ENCODE measurements at regions not wholly inside any gene's neighbourhood (a gene's known extent, or its start where the extent isn't known, plus 50 kb on each side); places are given as distances from the start of the nearest gene placed in this dataset.
"Not testable (repeated sequence)": the region's sequence is repeated elsewhere in the genome, so short reads cannot be mapped to it uniquely, and the experiment has no call there.

DNA sequence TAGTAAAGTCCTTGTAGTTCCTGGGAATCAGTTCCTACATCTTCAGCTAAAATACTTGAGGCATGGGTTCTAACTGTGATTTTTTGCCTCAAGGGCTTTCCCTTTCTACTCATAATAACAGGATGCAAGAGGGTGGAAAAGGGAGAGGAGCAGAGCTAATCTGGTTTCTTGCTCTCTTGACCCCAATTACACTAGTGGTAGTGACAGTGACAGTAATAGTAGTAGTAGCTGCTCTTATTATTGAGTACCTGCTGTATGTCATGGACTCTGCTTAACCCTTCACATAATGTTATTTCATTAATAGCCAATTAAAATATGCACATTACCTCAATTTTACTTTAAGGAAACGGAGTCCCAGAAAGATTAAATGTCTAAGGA is 214.8 kb upstream of the HNRNPA3 start:
- no peak for DNase-seq

DNA sequence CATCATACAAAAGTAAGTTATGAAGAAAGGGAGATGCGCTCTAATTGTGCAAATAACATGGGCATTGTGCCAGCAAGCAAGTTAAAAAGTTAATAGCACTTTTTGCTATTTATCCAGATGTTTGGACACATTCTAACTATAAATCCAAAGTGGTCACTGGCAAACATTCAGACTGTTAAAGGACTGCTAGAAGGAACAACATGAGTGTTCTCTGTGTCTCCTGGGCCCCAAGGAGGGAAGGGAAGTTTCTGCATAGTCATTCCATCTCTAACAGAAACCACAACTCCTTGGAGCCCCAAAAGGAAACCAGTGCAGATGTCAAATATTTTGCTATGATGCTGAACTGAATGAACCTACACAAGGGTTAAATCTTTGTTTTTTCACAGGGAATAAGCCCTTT is 213.3 kb upstream of the HNRNPA3 start:
- peak; percentile 68 for DNase-seq

DNA sequence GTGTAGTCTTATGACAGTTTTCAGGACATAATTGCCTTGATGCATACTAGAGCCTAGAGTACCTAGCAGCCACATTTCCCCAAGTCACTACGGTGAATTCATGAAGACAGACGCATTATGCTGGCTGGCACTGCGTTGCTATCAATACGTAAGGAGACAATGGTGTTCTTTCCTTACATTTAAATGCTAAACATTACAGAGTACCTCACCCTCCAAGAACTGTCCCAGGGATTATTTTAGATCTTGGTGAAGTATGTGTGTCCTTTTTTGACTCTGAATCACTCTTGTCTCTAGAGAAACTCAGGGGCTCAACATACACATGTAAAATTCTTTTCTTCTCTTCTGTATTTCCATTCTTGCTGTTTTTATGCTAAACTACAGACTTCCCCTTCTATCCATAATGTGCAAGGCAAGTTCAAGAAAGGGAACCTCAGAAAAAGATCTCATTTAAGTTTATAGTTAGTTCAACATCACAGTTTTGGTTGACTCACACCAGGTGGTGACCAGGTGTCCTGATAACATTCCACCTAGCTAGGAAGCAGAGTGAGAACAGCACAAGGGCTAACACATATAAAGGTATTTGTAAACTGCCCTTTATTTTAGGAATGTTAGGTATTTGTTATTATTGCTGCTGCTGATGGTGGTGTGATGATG is 212.4 kb upstream of the HNRNPA3 start:
- no peak for DNase-seq

DNA sequence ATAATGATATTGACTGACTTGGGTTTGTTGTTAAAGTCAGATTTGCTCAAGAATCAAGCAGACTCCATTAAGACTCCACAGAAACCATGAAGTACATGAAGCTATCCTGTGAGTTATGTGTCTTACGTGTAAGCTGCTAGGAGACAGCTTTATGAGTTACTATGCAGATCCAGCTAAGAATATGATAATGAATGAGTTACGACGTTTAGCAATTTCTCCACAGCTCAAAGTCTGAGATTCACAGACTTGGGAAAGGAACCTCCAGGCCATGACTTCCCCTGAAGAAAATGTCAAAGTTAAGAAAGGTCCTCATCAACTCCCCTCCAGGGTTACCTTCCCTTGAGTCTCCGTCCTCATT is 211.9 kb upstream of the HNRNPA3 start:
- DNase-seq: no peak

DNA sequence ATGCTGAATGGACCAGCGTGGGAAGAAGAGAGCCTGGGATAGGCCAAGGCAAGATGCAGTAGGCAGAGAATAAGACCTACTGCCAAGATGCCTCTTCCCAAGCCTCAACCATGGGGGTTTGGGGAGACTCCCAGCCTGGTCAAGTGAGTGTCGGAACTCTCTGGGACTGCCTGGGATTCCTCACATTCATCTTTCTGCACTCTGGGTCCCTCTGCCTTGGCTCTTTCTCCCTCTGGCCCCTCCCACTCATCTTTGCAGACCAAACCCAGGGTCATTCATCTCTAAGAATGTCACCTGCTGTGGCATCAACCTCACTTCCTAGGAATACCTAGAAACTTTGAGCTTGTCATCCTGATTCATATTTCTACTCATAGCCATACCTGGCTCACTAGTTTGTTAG is 211.3 kb upstream of the HNRNPA3 start:
- no peak for DNase-seq

DNA sequence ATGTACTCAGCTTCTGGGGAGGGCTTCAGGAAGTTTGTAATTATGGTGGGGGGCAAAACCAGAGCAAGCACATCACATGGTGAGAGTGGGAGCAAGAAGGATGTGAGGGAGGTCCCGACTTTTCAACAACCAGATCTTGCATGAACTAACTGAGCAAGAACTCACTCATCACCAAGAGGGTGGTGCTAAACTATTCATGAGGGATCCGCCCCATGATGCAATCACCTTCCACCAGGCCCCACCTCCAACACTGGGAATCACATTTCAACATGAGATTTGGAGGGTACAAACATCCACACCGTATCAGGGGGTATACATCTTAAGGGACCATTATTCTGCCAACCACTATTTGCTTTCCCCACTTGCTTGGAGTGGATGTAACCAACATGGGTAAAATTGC is 209.6 kb upstream of the HNRNPA3 start:
- DNase-seq: no peak

DNA sequence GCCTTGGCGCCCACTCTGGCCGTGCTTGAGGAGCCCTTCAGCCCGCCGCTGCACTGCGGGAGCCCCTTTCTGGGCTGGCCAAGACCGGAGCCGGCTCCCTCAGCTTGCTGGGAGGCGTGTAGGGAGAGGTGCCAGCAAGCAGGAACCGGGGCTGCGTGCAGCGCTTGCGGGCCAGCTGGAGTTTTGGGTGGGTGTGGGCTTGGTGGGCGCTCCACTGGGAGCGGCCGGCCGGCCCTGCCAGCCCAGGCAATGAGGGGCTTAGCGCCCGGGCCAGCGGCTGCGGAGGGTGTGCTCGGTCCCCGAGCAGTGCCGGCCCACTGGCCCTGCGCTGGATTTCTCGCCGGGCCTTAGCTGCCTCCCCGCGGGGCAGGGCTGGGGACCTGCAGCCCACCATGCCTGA is 204.9 kb upstream of the HNRNPA3 start:
- DNase-seq: not testable (repeated sequence)

DNA sequence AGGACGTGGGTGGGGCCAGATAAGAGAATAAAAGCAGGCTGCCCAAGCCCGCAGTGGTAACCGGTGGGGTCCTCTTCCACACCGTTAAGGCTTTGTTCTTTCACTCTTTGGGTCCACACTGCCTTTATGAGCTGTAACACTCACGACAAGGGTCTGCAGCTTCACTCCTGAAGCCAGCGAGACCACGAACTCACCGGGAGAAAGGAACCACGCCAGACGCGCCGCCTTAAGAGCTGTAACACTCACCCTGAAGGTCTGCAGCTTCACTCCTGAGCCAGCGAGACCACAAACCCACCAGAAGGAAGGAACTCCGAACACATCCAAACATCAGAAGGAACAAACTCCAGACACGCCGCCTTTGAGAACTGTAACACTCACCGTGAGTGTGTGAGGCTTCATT is 203.9 kb upstream of the HNRNPA3 start:
- not testable (repeated sequence) for DNase-seq

DNA sequence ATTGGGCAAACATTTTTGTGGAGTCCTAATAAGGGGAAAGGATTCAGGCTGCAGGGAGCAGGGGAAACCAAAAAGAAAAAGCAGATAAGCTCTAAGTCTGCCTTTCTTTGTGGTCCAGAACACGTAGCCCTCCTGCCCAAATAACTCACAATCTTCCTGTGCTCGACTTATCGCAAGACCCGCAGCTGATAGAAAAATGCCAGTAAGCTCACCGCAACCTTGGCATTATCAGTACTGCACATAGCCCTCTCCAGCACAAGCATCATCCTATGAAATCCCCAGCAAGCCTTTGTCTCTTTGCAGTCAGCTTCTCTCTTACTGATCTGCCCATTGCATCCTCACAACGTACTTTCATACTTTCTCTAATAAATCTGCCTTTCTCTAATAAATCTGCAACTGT is 202.4 kb upstream of the HNRNPA3 start:
- peak; percentile 81 for DNase-seq

DNA sequence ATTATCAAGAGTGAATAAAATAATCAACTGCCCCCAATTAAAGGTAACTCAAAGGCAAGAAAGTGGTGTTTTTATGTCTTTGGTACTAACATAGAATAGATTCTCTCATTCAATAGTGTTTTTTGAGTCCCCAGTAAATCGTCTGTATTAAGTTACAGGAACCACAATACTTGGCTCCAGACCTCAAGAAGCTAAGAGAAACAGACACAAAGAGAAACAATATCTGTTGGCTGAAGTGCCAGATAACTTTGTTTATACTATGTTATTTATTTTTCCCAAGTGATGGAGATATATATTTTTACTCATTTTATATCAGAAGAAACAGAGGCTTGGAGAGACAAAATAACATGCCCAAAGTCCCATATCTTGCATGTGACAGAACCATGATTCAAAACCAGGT is 201.7 kb upstream of the HNRNPA3 start:
- no peak for DNase-seq

DNA sequence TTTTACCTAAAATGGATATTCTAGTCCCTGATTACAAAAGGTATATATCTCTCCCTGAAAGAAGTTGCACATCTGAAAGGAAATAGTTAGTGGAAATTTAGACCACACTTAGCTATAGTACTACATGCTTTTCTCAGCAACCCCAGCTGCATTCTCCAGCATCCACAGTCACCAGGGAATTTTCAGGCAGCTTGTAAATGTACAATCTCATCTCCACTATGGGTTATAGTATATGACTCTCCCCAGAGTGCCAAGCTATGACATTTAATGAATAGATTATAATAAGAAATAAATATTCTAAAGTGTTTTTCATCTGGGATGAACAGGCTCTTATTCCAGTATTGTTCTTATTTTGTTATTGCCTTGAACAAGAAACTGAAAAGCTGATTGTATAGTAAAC is 197.6 kb upstream of the HNRNPA3 start:
- no peak for DNase-seq

DNA sequence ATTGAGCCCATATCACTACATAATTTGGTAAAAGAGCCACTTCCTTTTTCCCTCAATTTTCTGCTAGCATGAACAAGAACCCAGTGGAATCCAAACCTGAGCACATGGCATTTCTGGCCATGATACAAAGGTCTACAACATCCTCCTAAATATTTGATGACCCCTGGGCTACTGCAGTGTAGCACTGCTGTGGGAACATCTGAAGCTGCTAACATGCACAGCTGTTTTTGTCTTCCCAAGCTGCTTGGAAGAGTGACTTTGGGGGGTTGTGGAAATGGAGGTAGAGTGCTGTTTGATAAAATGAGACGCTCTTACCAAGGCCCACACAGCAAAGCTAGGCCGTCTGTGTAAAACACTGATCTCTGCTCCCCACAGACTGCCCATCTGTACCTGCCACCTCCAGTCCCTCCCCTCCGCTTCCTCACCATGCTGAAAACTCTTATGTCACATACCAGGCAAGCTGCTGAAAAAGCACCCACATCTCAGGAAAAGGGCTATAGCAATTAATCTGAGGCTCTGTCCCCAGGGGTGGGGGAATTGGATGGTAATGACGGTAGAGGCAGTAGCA is 197.2 kb upstream of the HNRNPA3 start:
- no peak for DNase-seq

DNA sequence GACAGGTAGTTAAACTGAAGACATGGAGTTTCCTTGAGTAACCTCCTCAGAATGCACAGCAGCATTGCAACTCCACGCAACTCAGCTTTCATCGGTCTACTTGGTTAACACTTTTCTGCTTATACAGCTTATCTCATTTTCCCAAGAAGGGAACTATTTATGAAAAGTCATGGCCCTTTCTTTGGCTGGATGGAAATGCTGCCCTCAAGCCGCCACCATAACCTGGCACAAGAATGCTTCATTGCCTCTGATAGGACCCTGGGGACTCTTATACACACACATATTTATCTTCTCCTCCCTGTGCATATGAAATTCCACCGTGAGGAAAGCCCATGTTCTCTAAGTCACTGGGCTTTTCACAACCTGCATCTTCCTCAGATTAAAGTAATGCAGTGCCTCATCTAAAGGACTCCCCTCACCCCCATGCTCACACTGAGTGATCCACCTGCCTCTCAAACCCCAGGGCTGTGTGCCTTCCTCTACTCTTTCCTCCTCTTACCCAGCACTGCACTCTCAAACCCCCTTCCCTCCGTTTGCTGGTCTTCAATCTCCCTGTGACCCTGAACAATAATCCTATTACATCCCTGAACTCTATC is 192.0 kb upstream of the HNRNPA3 start:
- DNase-seq: no peak

DNA sequence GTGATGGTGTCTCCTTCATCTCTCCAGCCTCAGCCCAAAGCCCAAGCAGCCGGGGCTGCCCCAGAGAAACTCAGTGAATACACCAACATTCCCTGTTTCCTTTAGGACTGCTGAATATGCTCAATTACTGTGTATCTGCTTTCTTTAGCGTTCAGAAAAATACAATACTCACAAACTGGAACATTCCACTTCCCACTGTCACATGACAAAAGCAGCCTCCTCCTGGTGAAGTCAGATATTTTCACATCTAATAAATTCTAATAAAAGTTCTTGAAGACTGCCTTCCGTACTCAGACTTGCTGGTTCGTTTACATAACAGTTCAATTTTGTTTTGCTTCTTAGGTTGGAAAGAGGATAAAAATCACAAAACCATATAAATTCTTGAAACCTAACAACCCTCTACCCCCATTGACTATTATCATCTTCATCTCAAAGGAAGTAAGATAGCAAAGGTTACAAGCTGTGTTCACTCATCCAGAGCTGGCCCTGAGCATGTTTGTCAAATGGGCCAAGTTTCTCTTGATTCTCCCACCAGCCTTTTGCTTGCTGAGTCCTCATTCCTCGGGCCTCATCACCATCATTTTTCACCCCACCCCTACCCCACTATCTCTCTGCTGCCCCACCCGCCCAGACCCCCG is 190.8 kb upstream of the HNRNPA3 start:
- DNase-seq: no peak

DNA sequence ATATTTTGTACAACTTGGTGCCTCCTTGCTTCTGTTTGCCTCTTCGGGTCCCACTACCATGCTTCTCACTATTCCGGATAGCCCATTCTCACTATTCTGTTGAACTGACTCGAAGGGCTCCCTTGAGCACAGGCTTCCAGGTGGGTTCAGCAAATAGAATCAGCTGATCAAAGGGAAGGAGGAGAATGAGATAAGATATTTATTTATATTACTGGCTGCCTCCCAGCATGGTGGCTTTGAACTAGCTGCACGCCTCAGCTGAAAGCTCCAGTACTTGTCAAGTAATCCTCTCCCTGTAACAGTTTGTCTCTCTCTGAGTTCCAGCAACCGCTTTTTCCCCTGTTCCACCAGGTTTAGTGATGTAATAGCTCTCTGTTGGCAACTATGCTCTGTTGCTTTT is 187.8 kb upstream of the HNRNPA3 start:
- no peak for DNase-seq

DNA sequence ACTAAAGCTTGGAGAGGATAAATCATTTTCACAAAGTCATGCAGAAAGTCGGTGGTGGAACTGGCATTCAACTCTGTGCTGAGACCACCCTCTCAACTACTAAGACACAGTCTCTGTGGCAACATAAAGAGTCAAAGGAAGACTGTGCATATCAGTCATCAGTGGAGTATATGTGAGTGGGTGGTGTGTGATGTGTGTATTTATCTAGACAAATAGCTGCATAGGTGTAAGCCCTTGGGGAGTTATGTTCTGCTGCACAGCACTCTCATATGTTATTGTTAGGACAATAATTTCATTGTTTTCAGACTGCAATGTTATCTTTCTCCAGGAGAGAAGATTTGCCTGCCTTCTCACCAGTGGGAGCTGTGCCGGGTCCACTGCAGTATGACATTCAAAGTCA is 186.3 kb upstream of the HNRNPA3 start:
- DNase-seq: no peak

DNA sequence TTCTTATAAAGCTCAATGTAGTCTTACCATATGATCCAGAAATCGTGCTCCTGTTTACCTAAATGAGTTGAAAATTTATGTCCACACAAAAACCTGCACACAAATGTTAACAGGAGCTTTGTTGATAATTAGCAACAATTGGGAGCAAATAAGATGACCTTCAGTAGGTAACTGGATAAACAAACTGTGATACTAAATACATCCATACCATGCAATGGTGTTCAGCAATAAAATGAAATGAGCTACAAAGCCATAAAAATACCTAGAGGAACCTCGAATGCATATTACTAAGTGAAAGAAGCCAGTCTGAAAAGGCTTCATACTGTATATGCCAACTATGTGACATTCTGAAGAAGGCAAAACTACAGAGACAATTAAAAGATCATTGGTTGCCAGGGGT is 185.6 kb upstream of the HNRNPA3 start:
- DNase-seq: no peak

DNA sequence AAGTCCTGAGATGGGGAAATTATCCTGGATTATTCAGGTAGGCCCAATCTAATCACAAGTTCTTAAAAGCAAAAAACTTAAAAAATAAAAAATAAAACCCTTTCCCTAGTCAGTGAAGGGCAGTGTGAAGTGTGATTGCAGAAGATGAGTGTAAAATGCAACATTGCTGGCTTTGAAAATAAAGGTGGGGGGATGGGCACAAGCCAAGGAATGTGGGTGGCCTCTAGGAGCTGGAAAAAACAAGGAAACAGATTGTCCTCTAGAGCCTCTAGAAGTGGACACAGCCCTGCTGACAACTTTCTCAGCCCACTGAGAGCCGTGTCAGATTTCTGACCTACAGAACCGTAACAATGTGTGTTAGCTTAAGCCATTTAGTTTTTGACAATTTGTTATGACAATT is 184.3 kb upstream of the HNRNPA3 start:
- no peak for DNase-seq

DNA sequence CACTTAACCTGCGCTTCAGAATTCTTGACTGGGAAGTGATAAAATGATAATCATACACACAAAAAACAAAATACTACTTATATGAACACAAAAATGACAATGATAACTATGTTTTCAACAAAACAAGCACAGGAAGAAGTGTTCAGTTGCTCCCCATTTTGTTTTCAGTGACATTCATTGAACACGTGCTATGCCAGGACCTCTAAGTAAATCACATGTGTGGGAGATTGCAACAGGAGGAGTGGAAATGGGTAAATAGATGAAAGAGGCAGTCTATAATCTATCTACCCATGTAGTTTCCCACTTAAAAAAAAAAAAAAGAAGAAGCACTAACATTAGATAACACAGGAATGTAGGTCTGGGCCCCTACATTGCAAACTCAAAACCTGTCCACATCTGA is 183.5 kb upstream of the HNRNPA3 start:
- no peak for DNase-seq

DNA sequence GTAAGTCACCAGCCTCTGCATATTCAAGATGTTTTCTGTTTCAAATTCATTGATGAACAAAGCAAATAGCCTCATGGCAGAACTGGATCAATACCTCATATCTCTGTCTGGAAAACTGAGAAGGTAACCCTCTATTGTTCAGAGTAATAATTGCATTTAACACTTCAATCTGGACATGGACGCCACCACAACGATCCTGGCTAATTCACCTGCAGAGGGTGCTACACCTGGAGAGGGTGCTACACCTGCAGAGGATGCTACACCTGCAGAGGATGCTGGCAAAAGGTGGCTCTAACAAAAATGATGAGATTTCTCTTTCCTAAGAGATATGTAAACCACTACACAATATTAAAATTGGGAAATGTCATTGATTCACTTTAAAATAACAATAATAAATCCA is 183.1 kb upstream of the HNRNPA3 start:
- DNase-seq: no peak

DNA sequence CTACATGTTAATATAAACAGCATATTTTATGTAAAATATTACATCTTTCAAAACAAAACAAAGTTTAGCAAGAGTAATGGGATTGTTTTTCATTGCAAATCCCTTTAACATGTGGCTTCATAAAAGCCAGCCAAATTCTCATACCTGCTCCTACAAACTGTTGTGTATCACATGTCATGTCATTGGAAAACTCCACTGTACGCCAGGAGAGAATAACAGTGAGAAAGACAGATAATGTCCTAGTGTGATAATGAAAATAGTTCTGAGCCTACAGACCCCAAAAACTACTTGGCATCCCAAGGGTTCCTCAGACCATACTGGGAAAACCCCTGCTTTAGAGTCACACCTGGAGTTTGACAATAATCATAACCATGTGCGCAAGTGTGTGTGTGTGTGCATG is 182.7 kb upstream of the HNRNPA3 start:
- no peak for DNase-seq

DNA sequence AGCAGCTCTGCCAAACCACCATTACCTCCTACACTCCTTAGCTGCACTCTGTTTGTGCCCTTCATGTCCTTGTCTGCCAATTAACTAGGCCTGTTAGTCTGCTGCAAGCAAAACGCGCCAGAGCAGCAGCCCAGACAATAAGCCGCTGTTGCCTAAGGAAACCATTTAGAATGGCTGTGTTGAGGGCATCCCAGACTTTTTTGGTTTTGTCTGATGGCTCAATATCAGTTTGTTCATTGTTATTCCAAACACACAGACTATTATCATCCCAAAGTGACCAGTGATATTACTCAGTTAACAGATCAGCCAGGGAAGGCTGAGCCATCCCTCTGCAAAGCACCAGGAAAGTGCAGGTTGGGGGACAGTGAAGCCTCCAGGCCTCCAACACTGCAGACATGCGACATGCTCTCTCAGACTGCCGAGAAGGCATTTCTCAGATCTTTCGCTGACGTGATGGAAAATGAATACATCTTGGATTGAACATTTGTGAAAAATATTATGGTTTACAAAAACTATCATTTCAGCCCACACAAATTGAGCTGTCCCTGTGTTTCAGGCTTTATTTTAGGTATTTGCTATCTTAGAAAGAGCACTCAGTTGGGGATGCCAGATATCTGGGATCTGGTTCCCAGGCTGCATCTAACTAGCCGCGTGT is 182.0 kb upstream of the HNRNPA3 start:
- DNase-seq: no peak

DNA sequence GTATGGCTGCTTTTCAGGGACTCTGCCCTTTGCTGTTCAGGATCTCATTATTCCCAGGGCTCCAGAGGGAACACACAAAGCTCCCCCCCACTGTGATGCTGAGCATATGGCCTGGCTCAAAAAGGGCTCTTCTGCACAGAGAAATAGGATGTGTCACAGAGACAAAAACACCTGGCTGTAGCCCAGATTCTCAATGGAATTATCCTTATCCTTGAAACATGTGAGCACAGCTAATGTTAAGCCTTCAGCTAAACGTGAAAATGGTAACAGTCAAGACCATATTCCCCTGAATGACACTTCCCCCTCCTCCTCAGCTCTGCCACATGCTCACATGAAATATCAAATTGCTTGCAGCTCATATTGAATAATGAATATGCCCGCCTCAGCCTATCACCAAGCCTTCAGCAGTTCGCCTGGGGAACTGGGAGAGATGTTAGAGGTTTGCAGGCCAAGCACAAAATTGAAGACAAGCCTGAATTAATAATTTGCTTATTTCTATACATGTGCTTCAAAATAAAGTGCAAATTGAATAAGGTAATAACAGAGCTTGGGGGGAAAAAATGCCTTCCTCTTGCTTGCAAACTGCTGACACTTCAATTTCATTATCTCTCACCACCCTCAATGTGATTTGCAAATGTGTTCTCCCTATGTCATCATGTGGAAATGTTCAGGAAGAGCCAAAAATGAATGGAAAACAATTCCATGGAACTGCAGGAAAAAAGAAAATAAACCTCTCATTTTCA is 181.0 kb upstream of the HNRNPA3 start:
- no peak for DNase-seq

Data from hematopoietic multipotent progenitor cell treated with erythropoietin and hydrocortisone succinate and interleukin-3 and kit ligand, for 6 days (in vitro differentiated cells).